Sigmoid colon (tissue), 6 donors: ENCODE measurements at regions not wholly inside any gene's neighbourhood (a gene's known extent, or its start where the extent isn't known, plus 50 kb on each side); places are given as distances from the start of the nearest gene placed in this dataset.

Experiments used
- DNase-seq: peaks from one replicate; pipeline ENCODE4 v3.0.0-alpha.2; 2019
- H3K27ac ChIP-seq, 4 donors: fragments of 200-600 bp; sonication (generic); one replicate each; pipeline ENCODE4 v1.5.1; 2016 to 2019; ENCODE audit warnings: mild to moderate bottlenecking in 1 of 4
- H3K27me3 ChIP-seq, 3 donors: fragments of 200-600 bp; sonication (generic); one replicate each; pipeline ENCODE4 v1.5.1; 2019; ENCODE audit warnings: mild to moderate bottlenecking in 1 of 3
- H3K36me3 ChIP-seq, 4 donors: fragments of 200-600 bp; sonication (generic); one replicate each; pipeline ENCODE4 v1.5.1; 2016 to 2019
- H3K4me1 ChIP-seq, 4 donors: fragments of 200-600 bp; sonication (generic); one replicate each; pipeline ENCODE4 v1.5.1; 2017 to 2019
- H3K4me3 ChIP-seq, 4 donors: fragments of 200-600 bp; sonication (generic); one replicate each; pipeline ENCODE4 v1.5.1; 2017 to 2019; ENCODE audit warnings: mild to moderate bottlenecking in 2 of 4, moderate library complexity in 1 of 4
- H3K9me3 ChIP-seq, 4 donors: fragments of 200-600 bp in 3 of 4; sonication (generic) in 3 of 4; one replicate each; pipeline versions ENCODE4 v1.5.1 to v1.6.1; 2013 to 2019
- CTCF ChIP-seq, 4 experiments: fragments of 450-650 bp in 3 of 4; fragments of 200-600 bp in 1 of 4; IDR thresholded peaks; one replicate each; pipeline ENCODE4 v1.5.1; 2016 to 2019; ENCODE audit warnings: antibody characterized with exemption in 4 of 4, mild to moderate bottlenecking in 3 of 4, moderate library complexity in 2 of 4
- EP300 ChIP-seq, 4 donors: sonication (generic); formaldehyde crosslinking; IDR thresholded peaks; one replicate each; pipeline ENCODE4 v1.6.1; 2017; ENCODE audit warnings: antibody characterized with exemption in 4 of 4
- POLR2A ChIP-seq, 2 donors: fragments of 450-650 bp; IDR thresholded peaks; one replicate each; pipeline ENCODE4 v1.6.1; 2016; ENCODE audit warnings: antibody characterized with exemption in 2 of 2, mild to moderate bottlenecking in 2 of 2, moderate library complexity in 2 of 2
- POLR2AphosphoS5 ChIP-seq, 4 donors: sonication (generic); formaldehyde crosslinking; IDR thresholded peaks; one replicate each; pipeline ENCODE4 v1.6.1; 2017; ENCODE audit warnings: antibody characterized with exemption in 4 of 4
- WGBS, 2 donors: extraction: QIAGEN DNeasy Blood & Tissue Kit; methylation state at CpG; one replicate each; pipeline ENCODE4 v1.1.7; 2013; 5-methylcytosine and 5-hydroxymethylcytosine counted together
- intact Hi-C: fragments of 100-400 bp; cut with DNase I; formaldehyde crosslinking; loops from one replicate; pipeline ENCODE4 v1.15.1; 2023
- donor health status: healthy with polysubstance abuse.
- donor health status: healthy.

- DNase-seq: no peak
- 88 to 89% methylated on average over 5 of the region's 5 CpGs for WGBS, 2 donors
- no peaks in the 10 kb centered on the region for H3K9me3 ChIP-seq
- TF ChIP-seq POLR2AphosphoS5 (IDR thresholded peaks at IDR 0.05): no peak
- no peak for TF ChIP-seq POLR2A (IDR thresholded peaks at IDR 0.05)
- TF ChIP-seq CTCF (IDR thresholded peaks at IDR 0.05): no peak
- H3K36me3 ChIP-seq: no peaks in the 10 kb centered on the region
- no peak overlapping the region for H3K4me3 ChIP-seq
- no peaks in the 10 kb centered on the region for H3K27me3 ChIP-seq
- intact Hi-C loops: no loop called here
- peaks cover 0 to 8% (median 0%) of the 10 kb centered on the region in 4 donors for H3K4me1 ChIP-seq
- H3K27ac ChIP-seq: no peak overlapping the region
Observed at GRCh38 chr18:34620258-34620861, 89.7 kb upstream of the DTNA start.

- H3K27ac ChIP-seq: no peak overlapping the region
- H3K27me3 ChIP-seq: no peaks in the 10 kb centered on the region
- 91 to 94% methylated on average over 2 of the region's 2 CpGs for WGBS, 2 donors
- H3K4me1 ChIP-seq: peaks cover 0 to 12% (median 0%) of the 10 kb centered on the region in 4 donors
- DNase-seq: no peak
- intact Hi-C loops: no loop called here
- no peaks in the 10 kb centered on the region for H3K36me3 ChIP-seq
- TF ChIP-seq CTCF (IDR thresholded peaks at IDR 0.05) (no peak), POLR2A (IDR thresholded peaks at IDR 0.05) (no peak), POLR2AphosphoS5 (IDR thresholded peaks at IDR 0.05) (no peak), EP300 (IDR thresholded peaks at IDR 0.05) (no peak)
- H3K4me3 ChIP-seq: no peak overlapping the region
- no peaks in the 10 kb centered on the region for H3K9me3 ChIP-seq
Observed at GRCh38 chr18:34623557-34623956, 86.5 kb upstream of the DTNA start.

- 54% methylated on average over 3 of the region's 3 CpGs for WGBS, 2 donors
Observed at GRCh38 chr18:34624551-34624950, 85.5 kb upstream of the DTNA start.

GRCh38 chr18:34626404-34627136 lies 83.5 kb upstream of the DTNA start:
- Histone ChIP-seq H3K36me3 (no peaks in the 10 kb centered on the region), H3K27me3 (no peaks in the 10 kb centered on the region), H3K27ac (no peak overlapping the region), H3K9me3 (no peaks in the 10 kb centered on the region), H3K4me3 (no peak overlapping the region), H3K4me1 (peaks cover 0 to 18% (median 5%) of the 10 kb centered on the region in 4 donors)
- DNase-seq: no peak
- TF ChIP-seq POLR2A (IDR thresholded peaks at IDR 0.05): no peak
- TF ChIP-seq POLR2AphosphoS5 (IDR thresholded peaks at IDR 0.05): no peak
- no peak for TF ChIP-seq CTCF (IDR thresholded peaks at IDR 0.05)
- TF ChIP-seq EP300 (IDR thresholded peaks at IDR 0.05): no peak
- intact Hi-C loops: no loop called here
- WGBS, 2 donors: 93 to 99% methylated on average over 2 of the region's 2 CpGs

More at GRCh38 chr18:34624551-34624950, 85.5 kb upstream of the DTNA start:
- Histone ChIP-seq H3K9me3 (no peaks in the 10 kb centered on the region), H3K36me3 (no peaks in the 10 kb centered on the region), H3K4me1 (peaks cover 0 to 12% (median 0%) of the 10 kb centered on the region in 4 donors), H3K27me3 (no peaks in the 10 kb centered on the region), H3K4me3 (no peak overlapping the region), H3K27ac (no peak overlapping the region)
- TF ChIP-seq EP300 (IDR thresholded peaks at IDR 0.05): no peak
- TF ChIP-seq CTCF (IDR thresholded peaks at IDR 0.05): no peak
- TF ChIP-seq POLR2AphosphoS5 (IDR thresholded peaks at IDR 0.05): no peak
- no peak for TF ChIP-seq POLR2A (IDR thresholded peaks at IDR 0.05)
- intact Hi-C loops: no loop called here
- no peak for DNase-seq
